GM08714 (cell line): ENCODE measurements at regions not wholly inside any gene's neighbourhood (a gene's known extent, or its start where the extent isn't known, plus 50 kb on each side); places are given as distances from the start of the nearest gene placed in this dataset.

Source experiments
- H3K4me3 ChIP-seq: fragments of 200-500 bp; sonication (Bioruptor generic); 2 replicates; pipeline ENCODE4 v1.5.1; 2014; ENCODE audit warnings: mild to moderate bottlenecking, low read length, inconsistent platforms
- ZNF274 ChIP-seq: IDR thresholded peaks from 2 replicates; pipeline ENCODE4 v1.6.1; 2012; ENCODE audit warnings: mild to moderate bottlenecking, low read depth, low read length

DNA sequence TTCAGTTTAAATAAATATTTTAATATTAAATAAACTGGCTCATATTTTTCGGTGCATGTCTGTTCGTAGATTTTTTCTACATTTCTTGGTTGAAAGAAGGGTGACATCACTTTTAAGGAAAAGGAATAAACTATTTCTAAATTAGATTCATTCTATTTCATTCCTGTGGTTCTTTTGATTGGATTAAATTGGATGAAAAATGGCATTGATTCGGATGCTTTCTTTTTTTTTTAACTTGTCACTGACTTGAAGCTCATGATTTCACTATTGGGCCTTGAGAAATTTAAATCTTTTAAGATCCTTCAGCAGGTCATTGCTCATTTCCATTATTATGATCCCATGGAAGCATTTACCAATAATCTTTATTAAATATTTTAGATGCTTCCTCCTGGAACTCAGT, 113.1 kb upstream of the RASSF8 start:
- no peak overlapping the region for H3K4me3 ChIP-seq
- no peak for TF ChIP-seq ZNF274

DNA sequence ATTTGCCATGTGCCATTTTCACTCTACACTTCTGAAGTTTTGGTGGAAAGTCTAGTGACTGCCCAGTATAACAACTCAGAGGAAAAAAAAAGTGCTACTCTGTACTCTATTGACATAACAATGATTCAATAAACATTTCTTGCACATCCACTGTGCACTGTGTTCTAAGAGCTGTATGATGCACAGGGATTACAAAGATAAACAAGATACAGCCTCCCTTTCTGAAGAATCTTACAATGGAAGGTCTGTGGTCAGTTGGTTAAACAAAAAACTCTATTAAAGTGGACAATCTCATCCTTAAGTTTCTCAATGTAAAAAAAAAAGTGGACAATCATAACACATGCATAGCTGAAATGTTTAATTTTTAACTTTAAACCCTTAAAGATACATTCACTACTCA, 105.7 kb upstream of the RASSF8 start:
- TF ChIP-seq ZNF274, result no peak
- no peak overlapping the region for H3K4me3 ChIP-seq

DNA sequence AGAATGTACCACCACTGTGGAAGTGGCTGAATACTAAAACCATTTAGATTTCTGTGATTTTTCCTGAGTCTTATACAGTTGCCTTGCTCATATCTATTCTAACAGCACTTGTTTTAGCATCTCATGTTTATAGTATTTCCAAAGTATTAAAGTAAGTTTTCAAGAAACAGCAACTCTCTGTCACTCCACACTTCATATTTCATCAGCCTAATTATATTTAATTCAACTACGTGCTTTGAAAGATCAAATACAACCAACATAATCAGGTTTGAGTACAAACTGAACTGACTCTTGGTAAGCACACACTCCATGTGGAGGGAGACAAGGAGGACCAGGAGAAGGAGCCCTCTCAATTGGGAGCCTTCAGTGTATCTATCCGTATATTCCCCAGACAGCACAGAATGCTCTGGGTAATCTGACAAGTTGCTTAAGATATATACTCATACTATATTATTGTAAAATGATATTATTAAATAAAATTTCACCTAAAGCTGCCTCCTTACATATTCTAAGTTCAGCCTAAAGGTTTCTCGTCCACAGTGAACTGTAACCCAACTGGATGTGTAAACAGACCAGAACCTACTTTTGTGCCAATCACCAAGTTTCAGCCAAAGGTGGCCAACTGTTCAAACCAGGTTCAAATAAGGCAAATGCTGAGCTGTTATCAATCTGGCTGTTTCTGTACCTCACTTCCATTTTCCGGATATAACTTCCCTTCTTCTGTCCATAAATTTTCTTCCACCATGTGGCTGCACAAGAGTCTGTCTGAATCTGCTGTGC, 105.0 kb upstream of the RASSF8 start:
- no peak overlapping the region for H3K4me3 ChIP-seq
- no peak for TF ChIP-seq ZNF274

DNA sequence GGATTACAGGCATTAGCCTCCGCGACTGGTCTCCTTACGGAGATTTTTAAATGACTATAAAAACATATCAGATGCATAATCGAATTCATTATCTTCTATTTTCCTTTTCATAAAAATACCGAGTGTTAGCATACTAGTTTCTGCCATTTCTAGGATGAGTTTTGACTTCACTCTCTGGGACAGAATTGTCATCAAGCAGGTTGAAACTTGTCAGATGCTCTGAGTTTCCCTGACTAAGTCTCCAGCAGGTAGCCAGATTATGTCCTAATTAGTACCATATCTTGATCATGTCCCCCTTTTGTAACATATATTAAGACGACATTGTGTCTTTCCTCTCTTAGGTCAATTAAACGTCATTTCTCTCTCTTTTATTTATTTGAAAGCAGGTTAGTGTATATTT, 103.5 kb upstream of the RASSF8 start:
- TF ChIP-seq ZNF274, result no peak
- H3K4me3 ChIP-seq, result no peak overlapping the region

DNA sequence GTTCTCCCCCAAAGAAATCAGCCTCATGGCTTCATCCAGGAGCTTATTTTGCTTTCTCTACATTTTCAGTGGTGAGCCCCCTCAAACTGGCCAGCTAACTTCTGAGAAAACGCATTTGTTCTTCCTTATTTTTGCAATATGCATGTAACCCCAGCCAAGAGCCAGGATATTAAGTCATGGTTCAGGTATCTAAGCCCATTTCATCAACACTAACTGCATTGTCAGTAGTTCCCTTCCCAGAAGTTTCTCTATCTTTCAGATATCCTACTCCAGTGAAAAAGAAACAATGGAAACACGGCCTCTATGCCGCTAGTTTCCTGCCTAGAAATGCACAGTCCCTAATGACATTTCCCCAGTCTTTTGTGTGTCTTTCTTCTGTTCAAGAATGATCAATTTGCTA, 102.8 kb upstream of the RASSF8 start:
- no peak overlapping the region for H3K4me3 ChIP-seq
- no peak for TF ChIP-seq ZNF274

DNA sequence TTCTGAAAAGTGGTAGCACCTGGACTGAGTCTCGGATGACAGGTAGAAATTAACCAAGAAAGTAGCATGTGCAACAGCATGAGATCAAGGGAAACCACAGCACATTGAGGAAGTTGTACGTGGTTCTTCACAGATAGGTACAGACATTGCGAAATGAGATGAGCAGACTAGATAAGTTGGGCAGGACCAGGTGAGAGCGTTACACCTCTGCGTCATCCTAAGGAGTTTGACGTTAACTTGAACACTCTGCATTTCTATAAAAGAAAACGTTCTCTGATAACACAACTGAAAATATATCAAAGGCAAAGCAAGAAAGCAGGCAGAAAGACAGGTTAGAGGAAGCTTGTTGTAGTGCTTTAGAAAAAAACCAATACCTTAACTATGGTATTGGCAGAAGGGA, 98.5 kb upstream of the RASSF8 start:
- H3K4me3 ChIP-seq, result no peak overlapping the region
- no peak for TF ChIP-seq ZNF274

DNA sequence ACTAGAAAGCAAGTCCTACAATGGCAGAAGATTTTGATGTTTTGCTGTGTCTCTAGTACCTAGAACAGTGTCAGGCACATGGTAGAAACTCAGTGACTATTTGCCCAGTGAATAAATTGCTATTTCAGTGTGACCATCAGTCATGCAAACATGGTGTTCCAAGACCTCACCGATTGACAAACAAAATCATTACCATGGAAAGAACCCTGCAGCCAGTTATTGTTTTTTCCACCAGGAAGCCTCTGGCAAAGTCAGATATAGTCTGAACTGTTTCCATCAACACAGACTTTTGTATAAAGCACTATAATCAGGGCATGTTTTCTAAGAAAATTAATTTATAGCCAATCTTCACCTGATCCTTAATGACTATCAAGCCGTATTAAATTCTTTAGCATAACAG, 97.3 kb upstream of the RASSF8 start:
- H3K4me3 ChIP-seq, result no peak overlapping the region
- TF ChIP-seq ZNF274, result no peak

DNA sequence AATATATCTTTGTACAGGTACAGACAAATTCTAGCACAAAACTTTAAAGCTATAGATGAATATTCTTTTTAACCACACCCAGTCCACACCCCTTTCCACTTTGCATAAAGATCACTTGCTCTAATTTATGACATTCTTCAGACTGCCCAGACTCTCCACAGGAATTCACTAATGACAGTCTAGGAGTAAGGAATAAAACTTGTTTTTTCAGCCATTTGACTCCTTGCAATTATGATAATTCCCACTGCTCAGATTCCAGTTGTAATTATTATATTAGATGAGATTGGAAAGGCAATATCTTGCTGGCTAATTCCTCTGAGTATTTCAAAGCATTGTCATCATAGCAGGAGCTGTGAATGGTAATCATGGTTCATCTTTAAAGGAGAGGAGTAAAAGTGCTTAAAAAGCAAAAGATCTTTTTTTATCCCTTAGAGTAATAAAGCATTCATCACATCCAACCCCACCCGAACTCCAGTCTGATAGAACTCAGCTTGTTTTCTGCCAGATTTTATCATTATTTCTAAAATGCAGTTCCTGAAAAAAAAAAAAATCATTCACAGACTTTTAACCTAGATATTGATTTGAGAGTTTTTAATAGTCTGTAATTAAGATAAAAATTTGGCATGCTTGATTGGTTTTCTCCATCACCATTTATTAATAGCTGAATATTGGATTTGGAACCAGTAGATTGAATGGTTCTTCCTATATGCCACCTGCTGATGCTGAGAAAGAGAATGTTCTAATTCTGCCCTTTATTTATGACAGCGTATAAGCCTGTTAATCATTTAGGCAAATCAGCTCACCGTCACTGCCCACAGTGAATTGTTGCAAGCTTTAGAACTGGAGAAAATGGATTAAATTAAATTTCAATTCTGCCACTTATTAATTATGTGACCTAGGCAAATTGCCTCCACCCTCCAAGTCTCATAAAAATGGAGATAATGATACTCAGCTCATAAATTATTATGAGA, 93.9 kb upstream of the RASSF8 start:
- no peak for TF ChIP-seq ZNF274
- H3K4me3 ChIP-seq, result no peak overlapping the region

DNA sequence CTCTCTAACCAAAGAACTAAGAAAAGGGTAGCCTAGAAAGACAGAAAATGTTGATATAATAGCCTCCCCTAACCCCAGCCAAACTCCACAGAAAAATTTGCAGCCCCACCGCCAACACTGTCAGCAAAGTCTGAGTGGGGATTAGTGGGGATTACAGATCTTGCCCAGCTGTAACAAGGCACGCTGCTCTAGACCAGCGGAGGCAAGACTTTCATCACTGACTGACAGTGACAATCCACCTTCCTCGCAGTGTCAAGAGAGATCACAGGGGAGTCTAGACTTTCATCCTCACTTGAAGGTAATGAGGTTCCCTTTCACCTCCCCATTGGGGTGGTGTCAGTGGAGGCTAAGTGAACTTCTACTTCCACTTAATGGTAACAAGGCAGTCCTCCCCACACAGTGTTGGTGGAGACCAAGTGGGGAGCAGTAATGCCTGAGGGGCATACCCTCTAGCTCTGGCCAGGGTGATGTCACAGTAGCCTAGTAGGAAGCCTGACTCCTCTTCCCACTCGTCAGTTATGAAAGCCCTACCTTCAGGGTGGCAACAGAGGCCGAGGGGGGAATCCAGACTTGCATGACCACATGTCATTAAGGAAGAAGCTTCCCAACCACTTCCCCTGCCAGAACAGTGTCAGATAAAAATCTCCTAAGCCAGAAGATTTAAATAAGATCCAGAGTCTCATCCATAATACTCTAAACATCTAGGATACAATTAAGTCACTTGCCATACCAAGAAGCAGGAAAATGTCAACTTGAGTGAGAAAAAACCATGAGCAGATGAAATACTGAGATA, 91.7 kb upstream of the RASSF8 start:
- TF ChIP-seq ZNF274, result no peak
- H3K4me3 ChIP-seq, result no peak overlapping the region

DNA sequence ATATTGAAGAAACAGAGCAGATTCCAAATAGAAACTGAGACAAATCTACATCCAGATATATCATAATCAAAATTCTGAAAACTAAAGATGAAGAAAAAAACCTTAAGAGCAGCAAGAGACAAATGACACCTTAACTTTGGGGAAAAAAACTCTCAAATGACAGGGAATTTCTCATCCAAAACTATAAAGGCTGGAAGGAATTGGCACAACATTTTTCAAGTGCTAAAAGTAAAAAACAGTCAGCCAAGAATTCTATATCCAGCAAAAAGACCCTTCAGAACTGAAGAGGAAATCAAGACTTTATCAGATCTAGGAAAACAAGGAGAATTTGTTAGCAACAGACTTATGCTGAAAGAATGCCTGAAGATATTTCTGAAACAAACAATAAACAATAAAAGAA, 90.3 kb upstream of the RASSF8 start:
- no peak for TF ChIP-seq ZNF274

DNA sequence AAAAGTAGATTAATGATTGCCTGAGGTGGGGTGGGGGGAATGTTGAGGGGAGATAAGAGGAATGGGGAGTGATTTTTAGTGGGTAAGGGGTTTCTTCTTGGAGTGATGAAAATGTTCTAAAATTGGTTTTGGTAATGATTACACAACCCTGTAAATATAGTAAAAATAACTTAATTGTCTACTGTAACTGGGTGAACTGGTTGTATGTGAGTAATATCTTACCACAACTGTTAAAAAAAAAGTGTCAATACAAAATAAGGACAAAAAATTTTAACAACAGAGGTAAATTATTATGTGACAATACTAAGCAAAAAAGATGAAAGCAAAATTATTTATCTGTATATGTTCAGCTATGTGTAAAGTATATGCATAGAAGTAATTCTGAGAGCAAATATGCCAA, 86.3 kb upstream of the RASSF8 start:
- no peak overlapping the region for H3K4me3 ChIP-seq
- TF ChIP-seq ZNF274, result no peak

More for the DNA sequence above, 90.3 kb upstream of the RASSF8 start:
- H3K4me3 ChIP-seq, result no peak overlapping the region

DNA sequence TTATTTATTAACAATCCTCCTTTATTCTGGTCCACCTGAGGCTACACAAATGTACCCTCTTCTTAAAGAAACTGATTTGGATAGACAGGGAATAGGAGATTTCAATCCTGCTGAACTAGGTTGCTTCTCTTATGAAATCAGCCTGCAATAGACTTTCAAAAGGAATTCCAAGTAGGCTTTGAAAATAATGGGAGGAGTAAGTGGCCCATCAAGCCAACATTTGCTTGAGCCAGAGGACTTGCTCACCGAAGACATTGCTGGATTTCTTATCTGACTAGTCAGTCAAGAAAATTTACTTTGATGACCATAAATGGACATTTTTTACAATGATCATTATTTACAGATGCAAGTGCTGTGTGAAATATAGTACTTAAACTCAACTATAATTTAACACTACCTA, 82.8 kb upstream of the RASSF8 start:
- no peak overlapping the region for H3K4me3 ChIP-seq
- no peak for TF ChIP-seq ZNF274

DNA sequence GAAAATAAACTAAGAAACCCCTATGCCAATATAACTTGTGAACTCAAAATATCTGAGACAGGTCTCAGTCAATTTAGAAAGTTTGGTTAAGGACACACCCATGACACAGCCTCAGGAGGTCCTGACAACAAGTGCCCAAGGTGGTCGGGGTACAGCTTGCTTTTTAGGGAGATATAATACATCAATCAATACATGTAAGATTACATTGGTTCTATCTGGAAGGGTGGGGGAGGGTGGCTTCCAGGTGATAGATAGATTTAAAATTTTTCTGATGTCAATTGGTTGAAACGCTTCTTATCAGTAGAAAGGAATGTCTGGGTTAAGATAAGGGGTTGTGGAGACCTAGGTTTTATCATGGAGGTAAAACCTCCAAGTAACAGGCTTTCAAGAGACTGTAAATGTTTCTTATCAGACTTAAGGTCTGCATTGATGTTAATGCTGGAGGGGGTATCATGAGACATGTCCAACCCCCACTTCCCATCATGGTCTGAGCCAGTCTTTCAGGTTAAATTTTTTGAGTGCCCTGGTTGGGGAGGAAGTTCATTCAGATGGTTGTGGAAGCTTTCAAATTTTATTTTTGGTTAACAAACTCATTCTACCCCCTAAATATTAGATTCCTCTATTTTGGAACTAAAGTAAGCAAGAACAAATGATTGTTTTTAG, 82.0 kb upstream of the RASSF8 start:
- no peak for TF ChIP-seq ZNF274
- no peak overlapping the region for H3K4me3 ChIP-seq

DNA sequence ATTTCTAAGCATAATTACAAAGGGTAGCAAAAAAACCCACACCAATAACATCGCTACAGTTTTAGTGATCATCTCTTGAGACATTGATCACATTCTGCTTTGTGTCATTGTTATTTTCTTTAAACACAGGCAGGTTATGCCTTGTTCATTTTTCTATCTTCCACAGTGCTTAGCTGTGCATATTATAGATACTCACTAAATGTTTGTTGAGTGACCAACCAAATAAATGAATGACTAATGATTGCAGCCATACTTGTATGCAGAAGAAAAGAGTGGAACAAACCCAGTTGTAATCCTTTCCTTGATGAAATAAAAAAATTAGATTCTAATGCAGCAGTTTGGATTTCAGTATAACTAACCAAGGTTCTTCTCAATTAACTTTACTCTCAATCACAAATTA, 81.0 kb upstream of the RASSF8 start:
- no peak overlapping the region for H3K4me3 ChIP-seq
- TF ChIP-seq ZNF274, result no peak

DNA sequence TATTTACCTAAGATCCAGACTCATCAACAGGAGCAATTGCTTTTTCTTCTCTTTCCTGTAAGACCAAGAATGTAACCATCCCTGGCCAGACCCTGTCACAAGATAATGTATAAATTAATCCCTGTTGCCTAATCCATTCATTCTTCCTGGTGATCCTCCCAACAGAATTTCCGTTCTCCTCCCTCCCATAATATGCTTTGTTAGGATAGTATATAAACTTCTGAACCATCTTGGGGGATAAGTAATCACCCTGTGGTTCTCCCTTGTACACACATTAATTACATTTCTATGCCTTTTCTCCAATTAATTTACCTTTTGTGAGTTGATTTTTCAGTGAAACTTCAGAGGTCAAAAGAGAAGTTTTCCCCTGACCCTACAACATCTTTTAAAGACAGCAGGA, 76.2 kb upstream of the RASSF8 start:
- TF ChIP-seq ZNF274, result no peak
- H3K4me3 ChIP-seq, result no peak overlapping the region
